RPMI8226 (cell line): ENCODE measurements at regions not wholly inside any gene's neighbourhood (a gene's known extent, or its start where the extent isn't known, plus 50 kb on each side); places are given as distances from the start of the nearest gene placed in this dataset.

Experiments
- DNase-seq: peaks from one replicate; pipeline ENCODE4 v3.0.0-alpha.2; 2015

DNA sequence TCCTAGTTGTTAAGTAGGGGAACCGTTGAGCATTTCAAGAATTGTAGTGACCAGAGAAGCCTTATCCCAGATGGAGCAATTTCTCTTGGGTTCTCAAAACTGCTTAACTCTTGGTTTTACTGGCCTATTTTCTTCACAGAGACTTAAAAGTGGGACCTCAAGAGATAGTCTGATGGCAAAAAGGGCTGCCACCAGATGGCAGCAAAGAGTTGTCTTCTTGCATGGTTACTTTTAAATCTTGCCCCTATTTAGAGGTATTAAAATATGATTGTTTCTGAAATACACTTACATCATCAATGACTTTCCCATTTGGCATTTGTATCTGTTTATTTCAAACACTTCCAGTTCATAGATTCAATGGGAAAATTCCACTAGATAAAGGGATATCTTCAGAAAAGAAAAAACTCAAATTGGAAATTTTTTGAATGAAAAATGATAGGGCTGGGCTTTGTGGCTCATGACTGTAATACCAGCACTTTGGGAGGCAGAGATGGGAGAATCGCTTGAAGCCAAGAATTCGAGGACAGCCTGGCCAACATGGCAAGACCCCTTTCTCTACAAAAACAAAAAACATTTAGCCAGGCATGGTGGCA is 69.9 kb upstream of the CNTN1 start:
- DNase-seq: peak; percentile 58

DNA sequence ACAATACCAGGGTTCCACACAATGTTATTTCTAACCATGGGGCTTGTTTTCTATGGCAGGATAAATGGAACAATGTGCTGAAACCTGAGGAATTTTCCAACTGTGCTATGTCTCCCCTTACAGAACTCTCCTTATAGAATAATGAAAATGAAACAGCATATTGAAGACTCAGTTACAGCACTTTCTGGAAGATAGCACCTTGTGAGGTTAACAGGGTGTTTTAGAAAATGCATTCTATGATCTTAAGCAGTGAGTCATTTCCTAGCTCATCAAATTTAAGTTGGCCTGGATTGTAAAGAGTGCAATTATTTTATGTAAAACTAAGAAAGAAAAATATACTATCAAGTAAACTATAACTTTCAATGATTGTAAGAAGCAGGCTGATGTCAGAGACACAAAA is 60.1 kb upstream of the CNTN1 start:
- no peak for DNase-seq

DNA sequence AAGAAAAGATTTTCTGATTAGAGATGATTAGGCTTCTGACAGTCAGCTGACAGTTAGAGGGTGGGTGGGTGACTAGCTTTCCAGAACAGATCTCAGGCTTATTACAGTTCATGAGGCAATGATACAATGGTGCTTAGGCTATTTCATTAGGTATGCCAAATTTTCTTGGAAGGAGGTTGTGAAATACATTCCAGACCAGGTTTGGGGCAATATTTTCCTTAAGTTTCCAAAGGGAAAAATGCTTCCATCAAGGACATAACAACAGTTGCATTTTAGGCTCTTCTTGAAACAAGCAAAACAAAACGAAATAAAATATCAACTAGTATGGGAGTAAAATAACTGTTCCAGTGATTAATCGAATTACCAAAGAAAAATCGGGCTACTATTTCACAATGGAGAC is 59.3 kb upstream of the CNTN1 start:
- DNase-seq: no peak

DNA sequence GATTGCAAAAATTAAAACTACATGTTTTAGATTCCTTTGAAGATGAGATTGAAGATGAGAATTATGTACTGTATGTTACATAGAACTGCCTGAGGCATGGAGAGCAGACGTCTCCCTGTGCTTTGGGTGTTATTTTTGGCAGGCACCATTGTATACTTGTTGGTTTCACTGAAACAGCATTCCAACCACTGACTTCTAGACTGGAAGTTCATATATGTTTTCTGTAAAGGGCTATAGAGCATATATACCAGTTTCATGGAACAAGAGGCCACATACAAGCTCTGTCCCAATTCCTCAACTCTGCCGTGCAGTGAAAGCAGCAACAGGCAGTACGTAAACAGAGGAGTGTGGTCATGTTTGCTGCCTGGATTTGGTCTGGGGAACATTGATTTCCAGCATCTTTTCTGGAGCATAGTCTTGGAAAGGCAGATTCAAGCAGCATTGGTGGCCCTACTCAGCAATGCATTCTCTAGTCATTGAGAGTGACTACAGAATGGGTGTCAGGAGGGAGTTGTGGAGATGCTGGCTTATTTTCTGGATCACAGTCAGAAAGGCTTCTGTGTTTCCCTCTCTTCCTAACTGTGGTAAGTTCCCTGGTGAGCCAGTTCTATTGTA is 57.6 kb upstream of the CNTN1 start:
- DNase-seq: no peak

DNA sequence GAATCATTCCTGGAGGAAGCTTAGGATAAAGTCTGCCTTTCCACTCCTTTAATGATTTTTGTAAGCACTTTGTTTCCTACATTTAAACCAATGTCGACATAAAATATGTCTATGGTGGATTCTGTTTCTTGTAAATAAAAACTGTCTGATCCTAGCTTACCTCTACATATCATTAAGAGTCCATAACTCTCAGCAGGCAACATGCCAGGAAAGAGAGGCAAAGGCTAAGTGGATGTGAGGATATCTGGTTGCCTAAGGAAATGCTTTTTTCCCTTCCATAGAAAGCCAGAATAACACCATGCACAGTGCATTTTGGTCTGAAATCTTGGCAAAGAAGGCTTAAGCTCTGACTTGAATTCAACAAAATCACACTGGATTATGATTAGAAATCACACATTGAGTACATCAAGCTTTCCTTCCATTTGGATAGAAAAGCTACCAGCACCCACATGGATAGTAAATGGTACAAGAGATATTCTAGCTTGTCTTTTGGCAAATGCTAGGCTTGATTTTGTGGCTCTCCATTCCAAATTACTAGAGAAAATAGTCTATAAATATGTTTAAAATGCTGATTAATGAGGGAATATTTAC is 57.0 kb upstream of the CNTN1 start:
- DNase-seq: no peak
